Esophagus muscularis mucosa (tissue), 4 donors: ENCODE measurements at regions not wholly inside any gene's neighbourhood (a gene's known extent, or its start where the extent isn't known, plus 50 kb on each side); places are given as distances from the start of the nearest gene placed in this dataset.

Source experiments
- DNase-seq: peaks from one replicate; pipeline ENCODE4 v3.0.0-alpha.2; 2017; ENCODE audit errors: extremely low spot score
- H3K27ac ChIP-seq, 4 donors: fragments of 200-600 bp; sonication (generic); replicated peaks in 1 of 4; 1 replicate in 3 of 4; 2 replicates in 1 of 4; pipeline ENCODE4 v1.5.1; 2016 to 2019; ENCODE audit warnings: mild to moderate bottlenecking in 1 of 4
- H3K27me3 ChIP-seq, 4 donors: fragments of 200-600 bp; sonication (generic); one replicate each; pipeline versions ENCODE4 v1.5.1 to v1.6.0; 2016 to 2019
- H3K36me3 ChIP-seq, 4 donors: fragments of 200-600 bp; sonication (generic); one replicate each; pipeline ENCODE4 v1.5.1; 2016 to 2019
- H3K4me1 ChIP-seq, 4 donors: fragments of 200-600 bp; sonication (generic); one replicate each; pipeline ENCODE4 v1.5.1; 2016 to 2019
- H3K4me3 ChIP-seq, 4 donors: fragments of 200-600 bp; sonication (generic); 1 replicate in 2 of 4; 2 replicates in 2 of 4; pipeline ENCODE4 v1.5.1; 2016 to 2019; ENCODE audit warnings: mild to moderate bottlenecking in 4 of 4, moderate library complexity in 1 of 4
- H3K9me3 ChIP-seq, 4 donors: fragments of 200-600 bp; sonication (generic); 1 replicate in 3 of 4; 2 replicates in 1 of 4; pipeline ENCODE4 v1.5.1; 2016 to 2019
- EP300 ChIP-seq: sonication (generic); formaldehyde crosslinking; IDR thresholded peaks from one replicate; pipeline ENCODE4 v1.6.1; 2017; ENCODE audit warnings: antibody characterized with exemption
- POLR2A ChIP-seq: fragments of 450-650 bp; IDR thresholded peaks from one replicate; pipeline ENCODE4 v1.6.1; 2017; ENCODE audit warnings: antibody characterized with exemption, moderate library complexity, mild to moderate bottlenecking, low read depth
- POLR2AphosphoS5 ChIP-seq, 2 donors: sonication (generic); formaldehyde crosslinking; IDR thresholded peaks; one replicate each; pipeline ENCODE4 v1.6.1; 2017; ENCODE audit warnings: antibody characterized with exemption in 2 of 2
- WGBS: methylation state at CpG from one replicate; pipeline ENCODE4 v1.1.5; 2018; 5-methylcytosine and 5-hydroxymethylcytosine counted together
- intact Hi-C: fragments of 100-400 bp; cut with DNase I; formaldehyde crosslinking; loops from one replicate; pipeline ENCODE4 v1.15.1; 2023
- TF ChIP-seq, protein P1 (sequence below), 3 experiments: fragments of 200-600 bp in 2 of 3; fragments of 450-650 bp in 1 of 3; sonication (generic) in 2 of 3; IDR thresholded peaks; one replicate each; pipeline ENCODE4 v1.5.1; 2017 to 2019; ENCODE audit warnings: antibody characterized with exemption in 3 of 3, mild to moderate bottlenecking in 2 of 3, moderate library complexity in 1 of 3

DNA sequence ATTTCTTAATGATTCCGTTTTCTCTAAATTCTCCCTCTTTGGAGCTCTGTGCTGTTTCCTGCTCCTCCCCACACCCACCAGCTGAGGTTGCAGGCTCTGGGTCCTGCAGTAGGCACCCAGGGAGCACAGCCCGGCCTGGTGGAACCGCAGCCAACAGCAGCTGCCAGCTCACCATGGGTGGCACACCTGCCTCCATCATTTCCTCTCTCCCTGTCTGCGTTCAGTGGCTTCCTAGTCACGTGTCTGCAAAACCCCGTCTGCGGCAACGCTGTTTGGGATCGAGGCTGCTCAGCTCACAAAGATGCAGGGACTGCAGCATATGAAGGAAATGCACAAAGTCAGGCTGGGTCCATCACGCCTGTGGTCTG lies 367.8 kb downstream of the IRX2 start:
- 68% methylated on average over 10 of the region's 10 CpGs for WGBS
- no peaks in the 10 kb centered on the region for H3K9me3 ChIP-seq
- no peak overlapping the region for H3K27ac ChIP-seq
- no peak for TF ChIP-seq POLR2A
- TF ChIP-seq, protein P1, sequence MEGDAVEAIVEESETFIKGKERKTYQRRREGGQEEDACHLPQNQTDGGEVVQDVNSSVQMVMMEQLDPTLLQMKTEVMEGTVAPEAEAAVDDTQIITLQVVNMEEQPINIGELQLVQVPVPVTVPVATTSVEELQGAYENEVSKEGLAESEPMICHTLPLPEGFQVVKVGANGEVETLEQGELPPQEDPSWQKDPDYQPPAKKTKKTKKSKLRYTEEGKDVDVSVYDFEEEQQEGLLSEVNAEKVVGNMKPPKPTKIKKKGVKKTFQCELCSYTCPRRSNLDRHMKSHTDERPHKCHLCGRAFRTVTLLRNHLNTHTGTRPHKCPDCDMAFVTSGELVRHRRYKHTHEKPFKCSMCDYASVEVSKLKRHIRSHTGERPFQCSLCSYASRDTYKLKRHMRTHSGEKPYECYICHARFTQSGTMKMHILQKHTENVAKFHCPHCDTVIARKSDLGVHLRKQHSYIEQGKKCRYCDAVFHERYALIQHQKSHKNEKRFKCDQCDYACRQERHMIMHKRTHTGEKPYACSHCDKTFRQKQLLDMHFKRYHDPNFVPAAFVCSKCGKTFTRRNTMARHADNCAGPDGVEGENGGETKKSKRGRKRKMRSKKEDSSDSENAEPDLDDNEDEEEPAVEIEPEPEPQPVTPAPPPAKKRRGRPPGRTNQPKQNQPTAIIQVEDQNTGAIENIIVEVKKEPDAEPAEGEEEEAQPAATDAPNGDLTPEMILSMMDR (IDR thresholded peaks at IDR 0.05) = no peak
- TF ChIP-seq POLR2AphosphoS5 (IDR thresholded peaks at IDR 0.05) = no peak
- no peak for TF ChIP-seq EP300
- H3K36me3 ChIP-seq = no peaks in the 10 kb centered on the region
- intact Hi-C loops = no loop called here
- H3K4me3 ChIP-seq = no peak overlapping the region
- peaks cover 0 to 5% (median 0%) of the 10 kb centered on the region in 4 donors for H3K4me1 ChIP-seq
- DNase-seq = no peak
- peaks cover 0 to 33% (median 0%) of the 10 kb centered on the region in 4 donors for H3K27me3 ChIP-seq

DNA sequence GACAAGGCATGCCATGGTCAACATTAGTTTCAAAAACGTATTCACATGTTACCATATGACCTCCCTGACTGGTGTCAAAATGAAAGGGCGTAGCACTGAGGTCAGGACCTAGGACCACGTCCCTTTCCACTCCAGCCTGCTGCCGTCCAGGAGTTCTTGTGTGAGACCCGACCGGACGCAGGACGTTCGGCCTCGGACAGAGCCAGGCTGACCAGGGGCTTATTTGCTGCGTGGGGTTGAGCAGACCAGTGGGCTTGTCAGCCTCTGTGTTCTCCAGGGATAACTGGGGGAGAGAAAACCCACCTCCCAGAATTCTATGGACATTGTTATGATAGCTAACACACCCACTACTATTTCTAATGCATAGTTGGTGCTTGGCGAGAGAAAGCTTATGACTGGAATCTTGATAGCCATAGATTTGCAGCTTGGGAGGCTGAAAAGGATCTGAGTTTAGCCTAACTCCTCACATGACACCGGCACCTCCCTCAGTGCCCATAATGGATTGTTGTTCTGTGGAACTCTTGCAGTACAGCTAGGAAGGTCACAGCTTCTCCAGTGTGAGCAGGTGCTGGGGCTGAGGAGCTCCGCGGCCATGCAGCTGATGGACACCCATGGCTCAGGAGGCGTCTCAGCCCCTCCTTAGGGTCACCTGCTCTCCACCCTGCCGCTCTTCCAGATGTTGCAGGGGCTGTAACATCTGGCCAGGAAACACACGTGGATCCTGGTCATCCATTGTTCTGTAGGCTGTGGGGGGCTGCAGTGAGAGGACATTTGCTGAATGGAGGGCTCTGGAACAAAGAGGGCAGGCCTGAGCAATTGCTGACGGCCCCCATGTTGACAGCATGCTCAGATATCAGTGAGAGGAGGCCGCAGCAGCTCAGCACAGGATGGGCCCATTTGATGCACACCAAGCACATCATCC lies 368.4 kb downstream of the IRX2 start:
- H3K27ac ChIP-seq = no peak overlapping the region
- H3K4me1 ChIP-seq = peaks cover 0 to 2% (median 0%) of the 10 kb centered on the region in 4 donors
- H3K4me3 ChIP-seq = no peak overlapping the region
- H3K27me3 ChIP-seq = peaks cover 0 to 30% (median 0%) of the 10 kb centered on the region in 4 donors
- intact Hi-C loops = no loop called here
- H3K36me3 ChIP-seq = no peaks in the 10 kb centered on the region
- no peaks in the 10 kb centered on the region for H3K9me3 ChIP-seq
- 73% methylated on average over 15 of the region's 20 CpGs for whole genome bisulfite sequencing
- no peak for DNase-seq
- TF ChIP-seq EP300 = no peak

DNA sequence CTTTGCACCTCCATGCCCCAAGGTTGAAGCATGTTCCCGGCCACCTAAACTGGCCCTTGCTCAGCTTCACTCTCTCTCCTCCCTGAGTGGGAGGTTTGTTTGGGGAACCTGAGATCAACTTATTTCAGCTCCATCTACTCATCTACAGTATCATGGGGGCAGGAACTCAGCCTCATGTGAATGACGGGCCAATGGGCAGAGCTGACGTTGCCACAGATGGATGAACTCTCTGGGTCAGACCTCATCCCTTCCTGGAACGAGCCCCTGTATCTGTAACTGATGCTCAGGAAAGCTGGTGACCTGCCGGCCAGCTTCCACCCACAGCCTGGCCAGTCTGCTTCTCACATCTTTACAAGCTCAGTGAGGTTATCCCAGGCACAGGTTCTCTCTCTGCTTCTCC lies 369.6 kb downstream of the IRX2 start:
- H3K9me3 ChIP-seq = no peaks in the 10 kb centered on the region
- peaks cover 0 to 28% (median 0%) of the 10 kb centered on the region in 4 donors for H3K27me3 ChIP-seq
- no peak for TF ChIP-seq POLR2A
- no peak for TF ChIP-seq POLR2AphosphoS5 (IDR thresholded peaks at IDR 0.05)
- TF ChIP-seq, protein P1 (IDR thresholded peaks at IDR 0.05) = no peak
- no peak for TF ChIP-seq EP300
- H3K4me3 ChIP-seq = no peak overlapping the region
- no peak overlapping the region for H3K27ac ChIP-seq
- intact Hi-C loops = no loop called here
- H3K4me1 ChIP-seq = no peaks in the 10 kb centered on the region
- WGBS = 85% methylated on average over 5 of the region's 5 CpGs
- no peak for DNase-seq
- no peaks in the 10 kb centered on the region for H3K36me3 ChIP-seq

DNA sequence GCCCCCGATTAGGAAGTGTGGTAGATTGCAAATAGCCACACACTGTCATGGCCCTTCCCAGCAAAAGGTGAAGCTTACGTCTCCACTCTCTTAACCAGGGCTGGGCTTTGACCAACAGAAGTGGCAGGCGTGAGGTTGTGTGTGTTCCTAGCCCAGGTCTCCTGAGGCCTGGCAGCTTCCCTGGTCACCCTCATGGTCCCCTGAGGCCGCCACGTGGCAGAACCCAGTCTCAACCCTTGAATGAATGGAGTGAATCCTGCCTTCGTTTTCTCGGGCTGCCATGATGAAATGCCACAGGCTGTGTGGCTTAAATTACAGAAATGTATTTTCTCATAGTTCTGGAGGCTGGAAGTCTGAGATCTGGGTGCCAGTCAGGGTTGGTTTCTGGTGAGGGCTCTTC lies 370.4 kb downstream of the IRX2 start:
- Histone ChIP-seq H3K27me3 (peaks cover 0 to 28% (median 0%) of the 10 kb centered on the region in 4 donors), H3K4me1 (no peaks in the 10 kb centered on the region), H3K27ac (no peak overlapping the region), H3K36me3 (no peaks in the 10 kb centered on the region), H3K9me3 (no peaks in the 10 kb centered on the region), H3K4me3 (no peak overlapping the region)
- TF ChIP-seq, protein P1 (IDR thresholded peaks at IDR 0.05) = no peak
- TF ChIP-seq EP300 (no peak), POLR2AphosphoS5 (IDR thresholded peaks at IDR 0.05) (no peak), POLR2A (no peak)
- 80% methylated on average over 7 of the region's 7 CpGs for WGBS
- DNase-seq = no peak
- intact Hi-C loops = no loop called here

DNA sequence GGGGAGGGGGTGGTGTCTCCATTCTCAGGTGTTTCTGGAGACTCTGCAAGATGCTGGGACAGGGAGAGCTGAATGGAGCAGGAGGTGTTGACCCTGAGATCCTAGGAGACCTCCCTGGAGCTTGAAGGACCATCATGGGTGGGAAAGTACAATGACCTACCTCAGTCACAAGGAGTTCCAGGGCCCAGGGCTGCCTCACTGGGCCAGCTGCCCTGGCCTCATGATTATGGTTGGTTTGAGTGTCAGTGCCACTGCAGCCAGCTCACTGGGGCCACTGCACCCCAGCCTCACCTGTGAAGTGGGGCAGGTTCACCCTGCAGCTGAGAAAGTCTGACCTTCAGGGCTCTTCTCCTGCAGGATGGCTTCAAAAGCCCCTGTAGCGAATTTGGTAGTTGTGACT lies 372.5 kb downstream of the IRX2 start:
- 63% methylated on average over 1 of the region's 1 CpG for WGBS
- Histone ChIP-seq H3K27ac (no peak overlapping the region), H3K27me3 (peaks cover 0 to 28% (median 0%) of the 10 kb centered on the region in 4 donors), H3K36me3 (no peaks in the 10 kb centered on the region), H3K4me3 (no peak overlapping the region), H3K9me3 (no peaks in the 10 kb centered on the region), H3K4me1 (no peaks in the 10 kb centered on the region)
- DNase-seq = no peak
- intact Hi-C loops = no loop called here
- TF ChIP-seq, protein P1 (IDR thresholded peaks at IDR 0.05) = no peak
- TF ChIP-seq EP300 (no peak), POLR2AphosphoS5 (IDR thresholded peaks at IDR 0.05) (no peak)
